ENCODE measurements at regions not wholly inside any gene's neighbourhood (a gene's known extent, or its start where the extent isn't known, plus 50 kb on each side); places are given as distances from the start of the nearest gene placed in this dataset.

DNA sequence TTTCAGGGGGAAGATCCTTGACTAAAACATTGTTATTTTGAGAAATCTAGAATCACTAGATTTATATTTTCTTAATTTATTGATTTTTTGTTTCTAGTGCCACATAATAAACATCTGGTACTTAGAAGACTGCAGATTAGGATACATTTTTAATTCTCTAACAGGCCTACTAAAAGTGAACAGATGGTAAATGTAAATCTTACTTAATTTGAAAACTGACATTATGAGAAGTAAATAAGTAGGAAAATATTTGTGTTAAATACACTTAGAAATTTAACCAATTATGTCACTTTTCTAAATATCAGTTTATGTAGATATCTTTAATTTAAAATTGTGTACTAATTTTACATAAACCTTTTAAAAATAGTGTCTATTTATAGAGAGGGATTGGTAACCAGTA, 2255.6 kb upstream of the PCDH20 start:
- Histone ChIP-seq H3K27ac (no peak overlapping the region), H3K4me1 (no peaks in the 10 kb centered on the region), H3K36me3 (no peaks in the 10 kb centered on the region), H3K9me3 (no peaks in the 10 kb centered on the region), H3K4me3 (no peak overlapping the region), H3K27me3 (no peaks in the 10 kb centered on the region)
- DNase-seq (ENCODE audit: low spot score) = no peak
- TF ChIP-seq, protein P1, sequence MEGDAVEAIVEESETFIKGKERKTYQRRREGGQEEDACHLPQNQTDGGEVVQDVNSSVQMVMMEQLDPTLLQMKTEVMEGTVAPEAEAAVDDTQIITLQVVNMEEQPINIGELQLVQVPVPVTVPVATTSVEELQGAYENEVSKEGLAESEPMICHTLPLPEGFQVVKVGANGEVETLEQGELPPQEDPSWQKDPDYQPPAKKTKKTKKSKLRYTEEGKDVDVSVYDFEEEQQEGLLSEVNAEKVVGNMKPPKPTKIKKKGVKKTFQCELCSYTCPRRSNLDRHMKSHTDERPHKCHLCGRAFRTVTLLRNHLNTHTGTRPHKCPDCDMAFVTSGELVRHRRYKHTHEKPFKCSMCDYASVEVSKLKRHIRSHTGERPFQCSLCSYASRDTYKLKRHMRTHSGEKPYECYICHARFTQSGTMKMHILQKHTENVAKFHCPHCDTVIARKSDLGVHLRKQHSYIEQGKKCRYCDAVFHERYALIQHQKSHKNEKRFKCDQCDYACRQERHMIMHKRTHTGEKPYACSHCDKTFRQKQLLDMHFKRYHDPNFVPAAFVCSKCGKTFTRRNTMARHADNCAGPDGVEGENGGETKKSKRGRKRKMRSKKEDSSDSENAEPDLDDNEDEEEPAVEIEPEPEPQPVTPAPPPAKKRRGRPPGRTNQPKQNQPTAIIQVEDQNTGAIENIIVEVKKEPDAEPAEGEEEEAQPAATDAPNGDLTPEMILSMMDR (IDR thresholded peaks at IDR 0.05) = no peak

DNA sequence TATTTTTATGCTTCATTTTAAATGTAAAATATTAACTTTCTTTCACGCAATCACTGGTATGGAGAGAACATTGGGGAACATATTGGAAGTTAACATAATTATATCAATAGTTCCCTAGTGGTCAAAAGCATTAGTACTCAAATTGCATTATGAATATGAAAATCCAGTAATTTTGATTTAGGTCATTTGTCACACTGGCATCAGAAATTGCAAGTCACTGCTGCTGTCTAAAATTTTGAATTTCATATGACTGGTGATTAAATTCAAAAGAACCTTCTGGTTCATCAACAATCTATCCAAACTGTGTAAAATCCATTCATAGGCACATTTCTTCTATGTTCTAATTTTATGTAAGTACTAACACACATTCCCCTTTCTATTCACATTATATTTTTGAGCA, 2235.7 kb upstream of the PCDH20 start:
- TF ChIP-seq, protein P1 (IDR thresholded peaks at IDR 0.05) = no peak
- no peak for DNase-seq (ENCODE audit: low spot score)
- H3K4me3 ChIP-seq = no peak overlapping the region
- no peaks in the 10 kb centered on the region for H3K9me3 ChIP-seq
- H3K36me3 ChIP-seq = no peaks in the 10 kb centered on the region
- H3K27me3 ChIP-seq = no peaks in the 10 kb centered on the region
- no peak overlapping the region for H3K27ac ChIP-seq
- no peaks in the 10 kb centered on the region for H3K4me1 ChIP-seq

DNA sequence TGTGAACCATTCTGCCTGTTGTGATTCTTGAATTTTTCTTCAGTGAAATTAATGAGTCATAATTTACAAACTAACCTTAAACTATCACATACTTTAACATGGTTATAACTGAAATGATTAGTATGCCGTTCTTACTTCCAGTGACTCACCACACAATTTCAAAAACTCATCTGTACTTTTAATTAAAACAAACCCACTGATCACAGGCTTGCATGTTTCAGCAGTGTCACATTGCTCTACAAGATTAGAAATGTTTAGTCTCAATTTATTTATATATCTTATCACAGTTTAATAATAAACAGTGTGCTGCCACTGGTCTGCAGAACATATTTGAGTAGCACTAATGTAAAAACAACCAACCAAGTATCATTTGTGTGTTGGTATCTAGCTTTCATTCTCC, 2227.9 kb upstream of the PCDH20 start:
- no peak overlapping the region for H3K4me3 ChIP-seq
- H3K36me3 ChIP-seq = no peaks in the 10 kb centered on the region
- H3K27me3 ChIP-seq = no peaks in the 10 kb centered on the region
- H3K4me1 ChIP-seq = no peaks in the 10 kb centered on the region
- TF ChIP-seq, protein P1 (IDR thresholded peaks at IDR 0.05) = no peak
- no peak overlapping the region for H3K27ac ChIP-seq
- DNase-seq (ENCODE audit: low spot score) = no peak
- no peaks in the 10 kb centered on the region for H3K9me3 ChIP-seq

DNA sequence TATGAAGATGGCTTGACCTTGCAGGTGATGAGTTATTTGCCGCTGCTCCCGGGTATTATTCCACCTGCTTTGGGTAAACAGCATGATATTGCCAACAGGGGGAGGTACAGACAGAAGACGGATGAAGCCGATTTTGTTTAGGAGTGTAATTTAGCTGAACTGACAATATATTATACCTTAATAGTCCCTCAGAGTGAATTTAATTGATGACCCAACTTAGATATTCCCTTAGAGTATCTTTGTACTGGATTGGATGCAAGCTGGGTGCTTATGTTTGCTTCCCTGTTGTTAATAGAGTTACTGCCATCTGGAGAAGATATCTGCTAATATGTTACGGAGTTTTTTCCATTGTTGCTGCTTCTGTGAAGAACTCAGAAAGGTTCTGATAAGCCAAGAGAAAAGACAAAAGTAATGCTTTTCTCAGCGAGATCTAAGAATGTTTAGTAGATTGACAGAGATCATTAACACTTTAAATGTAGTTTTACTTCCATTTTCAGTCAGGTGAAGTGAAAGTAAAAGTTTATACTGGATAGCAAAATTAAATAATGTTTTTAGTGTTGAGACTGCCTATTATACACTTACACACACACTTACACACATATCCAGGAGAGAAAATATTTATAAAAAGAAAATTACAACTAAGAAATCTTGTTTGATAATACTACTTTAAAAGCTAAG, 2220.8 kb upstream of the PCDH20 start:
- no peaks in the 10 kb centered on the region for H3K9me3 ChIP-seq
- no peak overlapping the region for H3K27ac ChIP-seq
- TF ChIP-seq, protein P1 (IDR thresholded peaks at IDR 0.05) = no peak
- H3K27me3 ChIP-seq = no peaks in the 10 kb centered on the region
- H3K4me3 ChIP-seq = no peak overlapping the region
- no peaks in the 10 kb centered on the region for H3K36me3 ChIP-seq
- no peak for DNase-seq (ENCODE audit: low spot score)
- H3K4me1 ChIP-seq = no peaks in the 10 kb centered on the region

DNA sequence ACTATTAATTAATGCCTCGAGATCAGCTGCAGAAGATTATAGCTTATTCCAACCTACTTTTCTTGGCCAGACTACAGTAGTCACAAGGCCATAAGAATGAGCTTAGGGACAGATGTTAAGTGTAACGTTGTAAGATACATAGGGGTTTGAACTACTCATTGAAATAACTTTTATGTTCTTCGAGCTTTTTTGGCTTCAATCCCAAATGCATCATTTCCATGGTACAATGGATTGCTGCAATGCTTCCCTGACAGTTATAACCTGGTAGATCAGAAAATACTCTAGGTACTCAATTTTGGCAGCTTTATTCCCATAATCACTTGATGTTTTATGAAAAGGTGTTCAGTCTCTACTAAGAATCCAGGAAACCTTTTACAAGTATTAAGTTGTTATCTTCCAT, 2216.7 kb upstream of the PCDH20 start:
- no peak for DNase-seq (ENCODE audit: low spot score)
- TF ChIP-seq, protein P1 (IDR thresholded peaks at IDR 0.05) = no peak
- Histone ChIP-seq H3K9me3 (no peaks in the 10 kb centered on the region), H3K27me3 (no peaks in the 10 kb centered on the region), H3K36me3 (no peaks in the 10 kb centered on the region), H3K27ac (no peak overlapping the region), H3K4me1 (no peaks in the 10 kb centered on the region), H3K4me3 (no peak overlapping the region)

DNA sequence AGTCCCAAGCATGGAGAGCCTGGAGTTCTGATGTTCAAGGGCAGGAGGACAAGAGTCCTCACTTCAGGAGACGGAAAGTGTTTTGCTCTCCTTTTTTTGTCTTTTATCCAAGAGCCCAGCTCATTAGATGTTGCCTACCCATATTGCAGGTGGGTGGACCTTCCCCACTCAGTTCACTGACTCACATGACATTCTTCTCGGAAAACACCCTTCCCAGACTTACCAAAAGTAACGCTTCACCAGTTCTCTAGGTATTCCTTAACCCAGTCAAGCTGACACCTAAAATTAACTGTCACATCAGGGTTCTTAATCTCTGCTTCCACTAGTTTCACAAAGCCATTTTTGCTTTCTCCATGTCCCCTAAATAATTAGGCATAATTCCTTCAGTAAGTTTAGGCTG, 2215.4 kb upstream of the PCDH20 start:
- H3K4me1 ChIP-seq = no peaks in the 10 kb centered on the region
- no peak overlapping the region for H3K27ac ChIP-seq
- no peak for DNase-seq (ENCODE audit: low spot score)
- H3K4me3 ChIP-seq = no peak overlapping the region
- TF ChIP-seq, protein P1 (IDR thresholded peaks at IDR 0.05) = no peak
- no peaks in the 10 kb centered on the region for H3K36me3 ChIP-seq
- H3K9me3 ChIP-seq = no peaks in the 10 kb centered on the region
- H3K27me3 ChIP-seq = no peaks in the 10 kb centered on the region
